ENCODE measurements at regions not wholly inside any gene's neighbourhood (a gene's known extent, or its start where the extent isn't known, plus 50 kb on each side); places are given as distances from the start of the nearest gene placed in this dataset.

- TF ChIP-seq, protein P1, sequence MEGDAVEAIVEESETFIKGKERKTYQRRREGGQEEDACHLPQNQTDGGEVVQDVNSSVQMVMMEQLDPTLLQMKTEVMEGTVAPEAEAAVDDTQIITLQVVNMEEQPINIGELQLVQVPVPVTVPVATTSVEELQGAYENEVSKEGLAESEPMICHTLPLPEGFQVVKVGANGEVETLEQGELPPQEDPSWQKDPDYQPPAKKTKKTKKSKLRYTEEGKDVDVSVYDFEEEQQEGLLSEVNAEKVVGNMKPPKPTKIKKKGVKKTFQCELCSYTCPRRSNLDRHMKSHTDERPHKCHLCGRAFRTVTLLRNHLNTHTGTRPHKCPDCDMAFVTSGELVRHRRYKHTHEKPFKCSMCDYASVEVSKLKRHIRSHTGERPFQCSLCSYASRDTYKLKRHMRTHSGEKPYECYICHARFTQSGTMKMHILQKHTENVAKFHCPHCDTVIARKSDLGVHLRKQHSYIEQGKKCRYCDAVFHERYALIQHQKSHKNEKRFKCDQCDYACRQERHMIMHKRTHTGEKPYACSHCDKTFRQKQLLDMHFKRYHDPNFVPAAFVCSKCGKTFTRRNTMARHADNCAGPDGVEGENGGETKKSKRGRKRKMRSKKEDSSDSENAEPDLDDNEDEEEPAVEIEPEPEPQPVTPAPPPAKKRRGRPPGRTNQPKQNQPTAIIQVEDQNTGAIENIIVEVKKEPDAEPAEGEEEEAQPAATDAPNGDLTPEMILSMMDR (IDR thresholded peaks at IDR 0.05; ENCODE audit: unreplicated experiment), result no peak
- no peaks in the 10 kb centered on the region for H3K36me3 Mint-ChIP-seq
Measured at GRCh38 chr4:189299706-189300105, 641.0 kb upstream of the FRG1 start.

GRCh38 chr4:189301692-189302091 lies 639.0 kb upstream of the FRG1 start:
- H3K36me3 Mint-ChIP-seq, result no peaks in the 10 kb centered on the region
- no peak for DNase-seq (ENCODE audit: low spot score in 2 of 2, unreplicated experiment in 2 of 2)
- H3K4me1 Mint-ChIP-seq, result no peaks in the 10 kb centered on the region
- no peaks in the 10 kb centered on the region for H3K27me3 Mint-ChIP-seq (ENCODE audit: low read depth)
- peaks cover 59% of the 10 kb centered on the region for H3K9me3 Mint-ChIP-seq
- no peak overlapping the region for H3K27ac Mint-ChIP-seq
- no peak overlapping the region for H3K4me3 Mint-ChIP-seq
- TF ChIP-seq, protein P1 (IDR thresholded peaks at IDR 0.05; ENCODE audit: unreplicated experiment), result no peak

More at GRCh38 chr4:189299706-189300105, 641.0 kb upstream of the FRG1 start:
- no peaks in the 10 kb centered on the region for H3K27me3 Mint-ChIP-seq (ENCODE audit: low read depth)
- H3K9me3 Mint-ChIP-seq, result peaks cover 48% of the 10 kb centered on the region
- no peak for DNase-seq (ENCODE audit: low spot score in 2 of 2, unreplicated experiment in 2 of 2)
- no peaks in the 10 kb centered on the region for H3K4me1 Mint-ChIP-seq
- no peak overlapping the region for H3K4me3 Mint-ChIP-seq
- no peak overlapping the region for H3K27ac Mint-ChIP-seq

- H3K9me3 Mint-ChIP-seq, result peaks cover 64% of the 10 kb centered on the region
- no peaks in the 10 kb centered on the region for H3K27me3 Mint-ChIP-seq (ENCODE audit: low read depth)
- no peaks in the 10 kb centered on the region for H3K4me1 Mint-ChIP-seq
- DNase-seq (ENCODE audit: low spot score in 2 of 2, unreplicated experiment in 2 of 2), result no peak
- H3K27ac Mint-ChIP-seq, result no peak overlapping the region
- H3K36me3 Mint-ChIP-seq, result peaks cover 2% of the 10 kb centered on the region
- TF ChIP-seq, protein P1 (IDR thresholded peaks at IDR 0.05; ENCODE audit: unreplicated experiment), result no peak
- no peak overlapping the region for H3K4me3 Mint-ChIP-seq
Measured at GRCh38 chr4:189302719-189303118, 638.0 kb upstream of the FRG1 start.

DNA sequence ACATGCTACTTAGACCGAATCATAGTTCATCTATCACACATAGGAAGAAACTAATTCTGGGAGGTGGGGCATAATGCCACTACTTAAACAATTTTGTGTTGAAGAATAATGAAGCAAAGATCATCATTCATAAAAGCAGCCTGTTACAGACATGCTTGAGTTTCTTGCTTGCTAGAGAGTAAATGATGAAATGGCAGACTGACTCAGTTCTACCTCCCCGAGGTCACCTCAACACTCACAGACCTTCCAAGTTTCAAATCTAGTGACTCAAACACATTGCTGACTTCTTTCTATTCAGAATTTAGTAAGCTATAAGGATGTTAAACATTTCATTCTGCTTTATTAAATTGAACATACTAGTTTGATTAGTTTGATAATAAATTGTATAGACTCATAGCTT lies 636.5 kb upstream of the FRG1 start:
- TF ChIP-seq, protein P1 (IDR thresholded peaks at IDR 0.05; ENCODE audit: unreplicated experiment), result no peak
- H3K36me3 Mint-ChIP-seq, result peaks cover 2% of the 10 kb centered on the region
- no peak overlapping the region for H3K27ac Mint-ChIP-seq
- H3K9me3 Mint-ChIP-seq, result peaks cover 61% of the 10 kb centered on the region
- H3K4me1 Mint-ChIP-seq, result no peaks in the 10 kb centered on the region
- no peaks in the 10 kb centered on the region for H3K27me3 Mint-ChIP-seq (ENCODE audit: low read depth)
- no peak for DNase-seq (ENCODE audit: low spot score in 2 of 2, unreplicated experiment in 2 of 2)
- no peak overlapping the region for H3K4me3 Mint-ChIP-seq

- Mint-ChIP-seq H3K36me3 (peaks cover 5% of the 10 kb centered on the region), H3K9me3 (peaks cover 59% of the 10 kb centered on the region), H3K27me3 (ENCODE audit: low read depth) (no peaks in the 10 kb centered on the region), H3K4me3 (no peak overlapping the region), H3K27ac (no peak overlapping the region), H3K4me1 (no peaks in the 10 kb centered on the region)
- DNase-seq (ENCODE audit: low spot score in 2 of 2, unreplicated experiment in 2 of 2), result no peak
- TF ChIP-seq, protein P1 (IDR thresholded peaks at IDR 0.05; ENCODE audit: unreplicated experiment), result no peak
Measured at GRCh38 chr4:189304809-189305208, 635.9 kb upstream of the FRG1 start.

DNA sequence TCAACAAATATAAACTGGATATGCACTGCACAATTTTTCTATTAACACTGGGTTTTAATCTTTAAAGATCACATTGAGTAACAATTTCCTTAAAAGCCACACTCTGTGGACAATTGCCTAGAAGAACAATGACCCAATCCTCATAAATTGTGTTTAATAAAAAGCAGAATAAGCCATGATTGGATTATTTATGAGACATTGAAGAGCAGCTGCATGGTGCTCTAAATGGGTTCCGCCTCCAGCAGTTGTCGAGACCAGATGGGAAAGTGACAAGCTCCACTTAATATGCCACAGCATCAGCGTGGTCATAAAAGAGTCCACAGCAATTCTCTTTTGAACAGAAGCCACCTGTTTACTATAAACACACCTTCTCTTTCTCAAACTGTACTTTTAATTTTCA lies 635.2 kb upstream of the FRG1 start:
- Mint-ChIP-seq H3K27me3 (ENCODE audit: low read depth) (no peaks in the 10 kb centered on the region), H3K4me1 (no peaks in the 10 kb centered on the region), H3K9me3 (peaks cover 56% of the 10 kb centered on the region), H3K36me3 (peaks cover 6% of the 10 kb centered on the region), H3K27ac (no peak overlapping the region), H3K4me3 (no peak overlapping the region)
- TF ChIP-seq, protein P1 (IDR thresholded peaks at IDR 0.05; ENCODE audit: unreplicated experiment), result no peak
- DNase-seq (ENCODE audit: low spot score in 2 of 2, unreplicated experiment in 2 of 2), result no peak
